ENCODE measurements at regions not wholly inside any gene's neighbourhood (a gene's known extent, or its start where the extent isn't known, plus 50 kb on each side); places are given as distances from the start of the nearest gene placed in this dataset.

DNA sequence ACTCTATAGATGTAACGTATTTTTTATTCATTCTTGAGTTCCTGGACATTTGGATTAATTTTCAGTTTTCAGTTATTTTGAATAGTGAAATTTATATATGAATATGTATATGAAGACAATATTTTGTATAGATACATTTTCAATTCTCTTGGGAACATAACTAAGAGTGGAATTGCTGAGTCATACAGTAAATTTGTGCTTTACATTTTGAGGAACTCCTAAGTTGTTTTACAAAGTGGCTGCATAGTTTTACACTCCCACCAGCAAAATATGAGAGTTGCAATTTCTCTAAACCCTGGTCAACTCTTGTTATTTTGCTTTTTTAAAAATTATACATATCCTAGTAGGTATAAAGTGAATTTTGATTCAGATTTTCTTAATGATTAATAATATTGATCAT lies 1838.6 kb upstream of the SEL1L start:
- CTCF ChIA-PET = no interaction called here
- no peak overlapping the region for H3K4me3 ChIP-seq (ENCODE audit: low read length)
- no peaks in the 10 kb centered on the region for H3K36me3 ChIP-seq (ENCODE audit: control insufficient read depth in 2 of 3, insufficient read depth in 3 of 3, low read length in 3 of 3)
- intact Hi-C loops (cut with micrococcal nuclease) = no loop called here
- no peaks in the 10 kb centered on the region for H3K4me1 ChIP-seq (ENCODE audit: control insufficient read depth in 2 of 2, insufficient read depth in 2 of 2, low read length in 2 of 2)
- peaks cover 0 to 8% (median 0%) of the 10 kb centered on the region in 5 donors for H3K36me3 Mint-ChIP-seq
- H3K9me3 Mint-ChIP-seq = peaks cover 3 to 15% (median 8%) of the 10 kb centered on the region in 11 donors
- ATAC-seq (no peak), DNase-seq (no peak)
- H3K27me3 Mint-ChIP-seq = no peaks in the 10 kb centered on the region
- H3K4me1 Mint-ChIP-seq = no peaks in the 10 kb centered on the region
- H3K27ac Mint-ChIP-seq = no peak overlapping the region
- no peaks in the 10 kb centered on the region for H3K9me3 ChIP-seq (ENCODE audit: control insufficient read depth in 2 of 3, low read length in 3 of 3)
- no peaks in the 10 kb centered on the region for H3K27me3 ChIP-seq (ENCODE audit: control insufficient read depth in 2 of 2, insufficient read depth in 2 of 2, low read length in 2 of 2)
- POLR2A ChIA-PET = no interaction called here
- no peak overlapping the region for H3K27ac ChIP-seq (ENCODE audit: low read depth, low read length)
- H3K4me3 Mint-ChIP-seq = no peak overlapping the region

DNA sequence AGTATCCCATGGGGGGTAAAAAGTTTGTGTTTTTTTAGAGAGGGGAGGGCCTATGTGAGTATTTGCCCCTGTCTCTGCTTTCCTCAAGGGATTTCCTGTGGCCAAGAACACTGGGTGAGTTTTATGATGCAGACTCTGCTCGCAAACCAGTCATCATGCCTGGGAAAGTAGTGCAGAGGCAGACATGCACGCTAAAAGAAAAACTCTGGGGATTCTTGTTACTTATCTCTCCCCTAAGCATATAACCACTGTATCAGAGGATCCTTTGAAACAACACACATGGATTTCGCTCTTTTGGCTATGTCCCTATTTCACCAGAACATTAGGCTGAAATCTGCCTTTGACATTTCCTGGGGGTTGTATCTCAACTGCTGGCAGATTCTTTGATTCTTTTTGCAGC lies 1845.8 kb upstream of the SEL1L start:
- Histone ChIP-seq H3K9me3 (ENCODE audit: control insufficient read depth in 2 of 3, low read length in 3 of 3) (no peaks in the 10 kb centered on the region), H3K36me3 (ENCODE audit: control insufficient read depth in 2 of 3, insufficient read depth in 3 of 3, low read length in 3 of 3) (no peaks in the 10 kb centered on the region), H3K27ac (ENCODE audit: low read depth, low read length) (no peak overlapping the region), H3K4me1 (ENCODE audit: control insufficient read depth in 2 of 2, insufficient read depth in 2 of 2, low read length in 2 of 2) (no peaks in the 10 kb centered on the region), H3K27me3 (ENCODE audit: control insufficient read depth in 2 of 2, insufficient read depth in 2 of 2, low read length in 2 of 2) (no peaks in the 10 kb centered on the region), H3K4me3 (ENCODE audit: low read length) (no peak overlapping the region)
- DNase-seq (no peak), ATAC-seq (no peak)
- no peaks in the 10 kb centered on the region for H3K27me3 Mint-ChIP-seq
- intact Hi-C loops (cut with micrococcal nuclease) = no loop called here
- H3K9me3 Mint-ChIP-seq = peaks cover 5 to 38% (median 12%) of the 10 kb centered on the region in 11 donors
- no peaks in the 10 kb centered on the region for H3K36me3 Mint-ChIP-seq
- no peak overlapping the region for H3K27ac Mint-ChIP-seq
- H3K4me3 Mint-ChIP-seq = no peak overlapping the region
- CTCF ChIA-PET = no interaction called here
- POLR2A ChIA-PET = no interaction called here
- no peaks in the 10 kb centered on the region for H3K4me1 Mint-ChIP-seq

DNA sequence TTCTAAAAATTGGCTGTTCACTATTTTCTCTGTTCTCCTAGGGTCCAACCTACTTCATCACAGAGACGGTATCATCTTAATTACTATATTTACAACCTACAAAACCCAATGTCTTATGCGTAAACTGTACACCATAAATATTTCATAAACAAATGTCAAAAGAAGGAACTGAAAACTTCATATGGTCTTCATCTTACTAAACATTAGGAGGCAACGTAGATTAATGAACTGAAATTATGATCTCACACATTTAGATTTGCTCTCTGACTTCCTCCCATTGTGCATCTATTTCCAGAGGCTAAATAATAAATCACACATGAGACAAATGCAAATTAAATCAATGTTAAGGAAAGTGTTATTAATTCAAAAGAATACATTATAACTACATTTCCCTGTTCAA lies 1850.6 kb upstream of the SEL1L start:
- intact Hi-C loops (cut with micrococcal nuclease) = no loop called here
- no peak for ATAC-seq
- H3K4me1 Mint-ChIP-seq = peaks cover 0 to 1% (median 0%) of the 10 kb centered on the region in 7 donors
- no peak overlapping the region for H3K4me3 Mint-ChIP-seq
- Histone ChIP-seq H3K9me3 (ENCODE audit: control insufficient read depth in 2 of 3, low read length in 3 of 3) (peaks cover 0 to 4% (median 0%) of the 10 kb centered on the region in 3 experiments), H3K27ac (ENCODE audit: low read depth, low read length) (no peak overlapping the region), H3K4me1 (ENCODE audit: control insufficient read depth in 2 of 2, insufficient read depth in 2 of 2, low read length in 2 of 2) (no peaks in the 10 kb centered on the region), H3K36me3 (ENCODE audit: control insufficient read depth in 2 of 3, insufficient read depth in 3 of 3, low read length in 3 of 3) (no peaks in the 10 kb centered on the region), H3K4me3 (ENCODE audit: low read length) (no peak overlapping the region), H3K27me3 (ENCODE audit: control insufficient read depth in 2 of 2, insufficient read depth in 2 of 2, low read length in 2 of 2) (no peaks in the 10 kb centered on the region)
- H3K9me3 Mint-ChIP-seq = peaks cover 5 to 53% (median 13%) of the 10 kb centered on the region in 11 donors
- H3K27ac Mint-ChIP-seq = no peak overlapping the region
- CTCF ChIA-PET = no interaction called here
- POLR2A ChIA-PET = no interaction called here
- DNase-seq = no peak
- no peaks in the 10 kb centered on the region for H3K36me3 Mint-ChIP-seq
- no peaks in the 10 kb centered on the region for H3K27me3 Mint-ChIP-seq

DNA sequence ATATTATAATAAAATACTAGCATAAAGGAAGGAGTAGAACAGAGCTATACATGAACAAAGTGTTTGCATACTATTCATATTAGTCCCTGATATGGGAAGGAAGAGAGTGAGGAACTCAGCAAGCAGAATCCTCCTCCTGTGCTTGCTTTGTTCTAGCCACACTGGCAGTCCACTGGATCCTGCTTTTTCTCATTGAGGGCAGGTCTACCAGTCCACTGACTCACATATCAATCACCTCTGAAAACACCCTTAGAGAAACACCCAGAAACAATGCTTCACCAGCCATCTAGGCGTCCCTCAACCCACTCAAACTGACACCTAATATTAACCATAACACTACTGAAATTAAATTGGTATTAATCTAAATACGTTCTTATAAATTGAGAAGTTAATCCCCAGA lies 1861.7 kb upstream of the SEL1L start:
- Mint-ChIP-seq H3K27me3 (no peaks in the 10 kb centered on the region), H3K36me3 (no peaks in the 10 kb centered on the region), H3K4me3 (no peak overlapping the region), H3K27ac (no peak overlapping the region), H3K4me1 (no peaks in the 10 kb centered on the region), H3K9me3 (peaks cover 0 to 4% (median 0%) of the 10 kb centered on the region in 11 donors)
- ATAC-seq = no peak
- ChIA-PET CTCF (no interaction called here), POLR2A (no interaction called here)
- Histone ChIP-seq H3K4me1 (ENCODE audit: control insufficient read depth in 2 of 2, insufficient read depth in 2 of 2, low read length in 2 of 2) (no peaks in the 10 kb centered on the region), H3K27me3 (ENCODE audit: control insufficient read depth in 2 of 2, insufficient read depth in 2 of 2, low read length in 2 of 2) (no peaks in the 10 kb centered on the region), H3K36me3 (ENCODE audit: control insufficient read depth in 2 of 3, insufficient read depth in 3 of 3, low read length in 3 of 3) (no peaks in the 10 kb centered on the region), H3K4me3 (ENCODE audit: low read length) (no peak overlapping the region), H3K9me3 (ENCODE audit: control insufficient read depth in 2 of 3, low read length in 3 of 3) (no peaks in the 10 kb centered on the region), H3K27ac (ENCODE audit: low read depth, low read length) (no peak overlapping the region)
- no peak for DNase-seq
- intact Hi-C loops (cut with micrococcal nuclease) = no loop called here

DNA sequence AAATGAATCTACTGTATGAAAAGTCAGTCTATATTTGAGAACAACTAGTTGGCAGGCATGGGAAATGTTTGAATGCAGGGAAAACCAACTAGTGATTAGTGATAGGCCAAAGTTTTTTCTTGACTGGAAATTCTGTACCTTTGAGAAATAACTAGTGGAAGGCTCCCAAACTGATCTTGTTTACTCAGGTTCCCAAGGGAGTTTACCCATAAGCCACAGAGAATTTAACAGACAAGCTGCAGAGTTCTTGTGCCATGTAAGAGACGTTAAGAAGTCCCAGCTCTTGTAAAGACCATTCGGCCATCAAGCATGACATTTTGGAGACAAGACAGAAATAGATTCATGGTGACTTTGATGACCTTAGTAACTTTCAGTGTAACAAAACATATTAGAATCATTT lies 1882.8 kb upstream of the SEL1L start:
- POLR2A ChIA-PET = no interaction called here
- CTCF ChIA-PET = no interaction called here
- peaks cover 0 to 16% (median 2%) of the 10 kb centered on the region in 11 donors for H3K9me3 Mint-ChIP-seq

DNA sequence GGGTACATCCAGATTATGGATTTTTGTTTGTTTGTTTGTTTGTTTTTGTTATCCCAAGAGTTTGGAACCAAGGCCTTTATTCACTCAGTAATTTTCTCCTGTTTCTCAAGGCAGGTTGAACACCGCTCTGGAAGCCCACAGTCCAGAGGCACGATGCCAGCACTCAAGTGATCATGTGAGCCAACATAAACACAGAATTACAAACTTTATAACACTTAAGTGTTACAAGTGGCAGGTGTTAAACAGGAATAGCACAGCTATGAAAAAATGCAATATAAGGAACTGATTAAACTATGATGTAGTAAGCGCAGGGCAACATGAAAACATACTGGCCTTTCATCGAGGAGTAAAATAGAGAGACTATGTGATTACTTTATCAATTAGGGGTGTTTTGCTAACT lies 1885.8 kb upstream of the SEL1L start:
- Mint-ChIP-seq H3K9me3 (peaks cover 0 to 20% (median 0%) of the 10 kb centered on the region in 11 donors), H3K4me3 (no peak overlapping the region), H3K27me3 (no peaks in the 10 kb centered on the region), H3K36me3 (no peaks in the 10 kb centered on the region), H3K27ac (no peak overlapping the region), H3K4me1 (no peaks in the 10 kb centered on the region)
- ChIA-PET POLR2A (no interaction called here), CTCF (no interaction called here)
- Histone ChIP-seq H3K9me3 (ENCODE audit: control insufficient read depth in 2 of 3, low read length in 3 of 3) (no peaks in the 10 kb centered on the region), H3K27me3 (ENCODE audit: control insufficient read depth in 2 of 2, insufficient read depth in 2 of 2, low read length in 2 of 2) (no peaks in the 10 kb centered on the region), H3K4me1 (ENCODE audit: control insufficient read depth in 2 of 2, insufficient read depth in 2 of 2, low read length in 2 of 2) (no peaks in the 10 kb centered on the region), H3K36me3 (ENCODE audit: control insufficient read depth in 2 of 3, insufficient read depth in 3 of 3, low read length in 3 of 3) (no peaks in the 10 kb centered on the region), H3K4me3 (ENCODE audit: low read length) (no peak overlapping the region), H3K27ac (ENCODE audit: low read depth, low read length) (no peak overlapping the region)
- intact Hi-C loops (cut with micrococcal nuclease) = no loop called here
- ATAC-seq (no peak), DNase-seq (no peak)

More for the DNA sequence above, 1882.8 kb upstream of the SEL1L start:
- Histone ChIP-seq H3K27ac (ENCODE audit: low read depth, low read length) (no peak overlapping the region), H3K4me3 (ENCODE audit: low read length) (no peak overlapping the region), H3K27me3 (ENCODE audit: control insufficient read depth in 2 of 2, insufficient read depth in 2 of 2, low read length in 2 of 2) (no peaks in the 10 kb centered on the region), H3K9me3 (ENCODE audit: control insufficient read depth in 2 of 3, low read length in 3 of 3) (no peaks in the 10 kb centered on the region), H3K36me3 (ENCODE audit: control insufficient read depth in 2 of 3, insufficient read depth in 3 of 3, low read length in 3 of 3) (no peaks in the 10 kb centered on the region), H3K4me1 (ENCODE audit: control insufficient read depth in 2 of 2, insufficient read depth in 2 of 2, low read length in 2 of 2) (no peaks in the 10 kb centered on the region)
- H3K4me3 Mint-ChIP-seq = no peak overlapping the region
- no peaks in the 10 kb centered on the region for H3K4me1 Mint-ChIP-seq
- intact Hi-C loops (cut with micrococcal nuclease) = no loop called here
- no peak for DNase-seq
- no peaks in the 10 kb centered on the region for H3K27me3 Mint-ChIP-seq
- no peak overlapping the region for H3K27ac Mint-ChIP-seq
- H3K36me3 Mint-ChIP-seq = no peaks in the 10 kb centered on the region
- ATAC-seq = no peak

DNA sequence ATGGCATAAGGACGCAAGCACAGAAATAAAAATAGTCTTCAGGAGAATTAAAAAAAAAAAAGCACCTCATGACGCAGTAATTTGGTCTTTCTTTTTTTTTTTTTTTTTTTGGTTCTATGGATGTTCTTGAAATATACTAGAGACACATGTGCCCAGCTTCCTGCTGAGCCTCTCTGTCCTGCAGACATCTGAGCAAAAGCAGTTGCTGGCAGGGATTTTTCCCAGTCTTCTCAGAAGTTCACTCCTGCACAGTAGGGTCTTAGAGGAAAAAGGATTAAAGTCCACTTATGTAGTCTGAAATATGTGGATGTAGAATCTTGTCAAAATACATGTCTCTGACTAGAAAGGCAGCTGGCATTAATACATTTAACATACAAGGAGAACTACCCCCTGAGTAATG lies 1888.1 kb upstream of the SEL1L start:
- ChIA-PET POLR2A (no interaction called here), CTCF (no interaction called here)
- Histone ChIP-seq H3K4me3 (ENCODE audit: low read length) (no peak overlapping the region), H3K27ac (ENCODE audit: low read depth, low read length) (no peak overlapping the region), H3K9me3 (ENCODE audit: control insufficient read depth in 2 of 3, low read length in 3 of 3) (no peaks in the 10 kb centered on the region), H3K27me3 (ENCODE audit: control insufficient read depth in 2 of 2, insufficient read depth in 2 of 2, low read length in 2 of 2) (no peaks in the 10 kb centered on the region), H3K4me1 (ENCODE audit: control insufficient read depth in 2 of 2, insufficient read depth in 2 of 2, low read length in 2 of 2) (no peaks in the 10 kb centered on the region), H3K36me3 (ENCODE audit: control insufficient read depth in 2 of 3, insufficient read depth in 3 of 3, low read length in 3 of 3) (no peaks in the 10 kb centered on the region)
- no peak overlapping the region for H3K27ac Mint-ChIP-seq
- ATAC-seq = no peak
- no peak overlapping the region for H3K4me3 Mint-ChIP-seq
- peaks cover 0 to 23% (median 3%) of the 10 kb centered on the region in 11 donors for H3K9me3 Mint-ChIP-seq
- intact Hi-C loops (cut with micrococcal nuclease) = no loop called here
- peaks cover 0 to 4% (median 0%) of the 10 kb centered on the region in 5 donors for H3K36me3 Mint-ChIP-seq
- no peak for DNase-seq
- H3K27me3 Mint-ChIP-seq = no peaks in the 10 kb centered on the region
- no peaks in the 10 kb centered on the region for H3K4me1 Mint-ChIP-seq

All from naive thymus-derived CD4-positive, alpha-beta T cell (primary cell).